Nephron progenitor cell (in vitro differentiated cells): ENCODE measurements at regions not wholly inside any gene's neighbourhood (a gene's known extent, or its start where the extent isn't known, plus 50 kb on each side); places are given as distances from the start of the nearest gene placed in this dataset.

Source experiments
- DNase-seq: peaks from one replicate; pipeline ENCODE4 v3.0.0; 2021
- H3K27ac Mint-ChIP-seq: 2 replicates; pipeline ENCODE4 v1.8.0; 2021; ENCODE audit warnings: mild to moderate bottlenecking, moderate library complexity, mixed read lengths
- H3K27me3 Mint-ChIP-seq: 2 replicates; pipeline ENCODE4 v1.8.0; 2021; ENCODE audit warnings: mild to moderate bottlenecking, low read depth, mixed read lengths; ENCODE audit not compliant: poor library complexity
- H3K36me3 Mint-ChIP-seq: 2 replicates; pipeline ENCODE4 v1.8.0; 2021; ENCODE audit warnings: low read depth, mixed read lengths
- H3K4me1 Mint-ChIP-seq: 2 replicates; pipeline ENCODE4 v1.8.0; 2021; ENCODE audit warnings: mixed read lengths
- H3K4me3 Mint-ChIP-seq: 2 replicates; pipeline ENCODE4 v1.8.0; 2021; ENCODE audit warnings: mild to moderate bottlenecking, moderate library complexity, mixed read lengths
- H3K9me3 Mint-ChIP-seq: 2 replicates; pipeline ENCODE4 v1.8.0; 2021; ENCODE audit warnings: mild to moderate bottlenecking, moderate library complexity, mixed read lengths
- TF ChIP-seq, protein P1 (sequence below): fragments of 200-600 bp; sonication (generic); IDR thresholded peaks from 2 replicates; pipeline ENCODE4 v1.5.0; 2021; ENCODE audit warnings: antibody characterized with exemption

GRCh38 chr11:119916568-119916967 lies 187.6 kb upstream of the NECTIN1 start:
- H3K4me3 Mint-ChIP-seq, result no peak overlapping the region
- DNase-seq, result no peak
- peaks cover 4% of the 10 kb centered on the region for H3K27me3 Mint-ChIP-seq
- H3K36me3 Mint-ChIP-seq, result no peaks in the 10 kb centered on the region
- TF ChIP-seq, protein P1, sequence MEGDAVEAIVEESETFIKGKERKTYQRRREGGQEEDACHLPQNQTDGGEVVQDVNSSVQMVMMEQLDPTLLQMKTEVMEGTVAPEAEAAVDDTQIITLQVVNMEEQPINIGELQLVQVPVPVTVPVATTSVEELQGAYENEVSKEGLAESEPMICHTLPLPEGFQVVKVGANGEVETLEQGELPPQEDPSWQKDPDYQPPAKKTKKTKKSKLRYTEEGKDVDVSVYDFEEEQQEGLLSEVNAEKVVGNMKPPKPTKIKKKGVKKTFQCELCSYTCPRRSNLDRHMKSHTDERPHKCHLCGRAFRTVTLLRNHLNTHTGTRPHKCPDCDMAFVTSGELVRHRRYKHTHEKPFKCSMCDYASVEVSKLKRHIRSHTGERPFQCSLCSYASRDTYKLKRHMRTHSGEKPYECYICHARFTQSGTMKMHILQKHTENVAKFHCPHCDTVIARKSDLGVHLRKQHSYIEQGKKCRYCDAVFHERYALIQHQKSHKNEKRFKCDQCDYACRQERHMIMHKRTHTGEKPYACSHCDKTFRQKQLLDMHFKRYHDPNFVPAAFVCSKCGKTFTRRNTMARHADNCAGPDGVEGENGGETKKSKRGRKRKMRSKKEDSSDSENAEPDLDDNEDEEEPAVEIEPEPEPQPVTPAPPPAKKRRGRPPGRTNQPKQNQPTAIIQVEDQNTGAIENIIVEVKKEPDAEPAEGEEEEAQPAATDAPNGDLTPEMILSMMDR, result no peak
- H3K4me1 Mint-ChIP-seq, result peaks cover 3% of the 10 kb centered on the region
- H3K9me3 Mint-ChIP-seq, result peaks cover 14% of the 10 kb centered on the region
- H3K27ac Mint-ChIP-seq, result no peak overlapping the region

DNA sequence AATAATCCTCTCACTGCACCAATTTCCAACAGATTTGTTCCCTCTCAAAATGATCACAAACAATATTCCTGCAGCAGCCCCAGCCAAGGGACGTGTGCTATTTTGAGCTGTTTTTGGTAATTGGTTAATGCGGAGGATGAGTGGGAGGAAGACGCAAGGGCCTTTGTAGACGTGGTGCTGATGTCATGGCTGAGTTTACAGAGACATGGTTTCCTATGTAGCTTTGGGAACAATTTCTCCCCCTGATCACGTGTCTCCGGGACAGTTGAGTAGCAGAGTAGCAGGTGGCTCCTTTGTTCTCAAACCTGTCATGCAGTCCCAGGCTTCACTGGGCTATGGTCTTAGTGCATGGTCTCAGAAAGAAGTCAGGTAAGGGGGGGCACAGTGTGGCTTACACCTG lies 183.2 kb upstream of the NECTIN1 start:
- TF ChIP-seq, protein P1, result no peak
- peaks cover 12% of the 10 kb centered on the region for H3K27me3 Mint-ChIP-seq
- H3K27ac Mint-ChIP-seq, result no peak overlapping the region
- peaks cover 26% of the 10 kb centered on the region for H3K4me1 Mint-ChIP-seq
- H3K4me3 Mint-ChIP-seq, result no peak overlapping the region
- DNase-seq, result no peak
- peaks cover 14% of the 10 kb centered on the region for H3K9me3 Mint-ChIP-seq
- H3K36me3 Mint-ChIP-seq, result no peaks in the 10 kb centered on the region

DNA sequence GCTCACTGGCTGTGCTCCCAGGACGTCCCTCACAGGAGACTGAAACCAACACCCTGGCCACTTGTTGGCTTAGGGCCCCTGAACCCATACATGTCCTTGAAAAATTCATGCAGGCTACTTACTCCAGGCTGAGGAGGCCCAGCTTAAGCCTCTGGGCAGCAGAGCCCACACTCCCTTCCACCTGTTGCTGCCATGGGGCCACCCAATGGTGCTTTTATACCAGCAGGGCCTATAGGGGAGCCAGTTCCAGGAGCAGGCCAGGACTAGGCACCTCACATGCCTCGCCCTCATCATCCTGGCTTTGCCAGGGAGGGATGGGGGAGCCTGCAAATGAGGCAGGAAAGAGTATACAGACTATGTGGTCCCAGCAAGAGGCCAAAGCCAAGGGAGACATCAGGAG lies 181.7 kb upstream of the NECTIN1 start:
- Mint-ChIP-seq H3K36me3 (no peaks in the 10 kb centered on the region), H3K4me1 (peaks cover 36% of the 10 kb centered on the region), H3K27me3 (peaks cover 12% of the 10 kb centered on the region), H3K9me3 (peaks cover 10% of the 10 kb centered on the region), H3K4me3 (no peak overlapping the region), H3K27ac (no peak overlapping the region)
- TF ChIP-seq, protein P1, result no peak
- DNase-seq, result no peak

DNA sequence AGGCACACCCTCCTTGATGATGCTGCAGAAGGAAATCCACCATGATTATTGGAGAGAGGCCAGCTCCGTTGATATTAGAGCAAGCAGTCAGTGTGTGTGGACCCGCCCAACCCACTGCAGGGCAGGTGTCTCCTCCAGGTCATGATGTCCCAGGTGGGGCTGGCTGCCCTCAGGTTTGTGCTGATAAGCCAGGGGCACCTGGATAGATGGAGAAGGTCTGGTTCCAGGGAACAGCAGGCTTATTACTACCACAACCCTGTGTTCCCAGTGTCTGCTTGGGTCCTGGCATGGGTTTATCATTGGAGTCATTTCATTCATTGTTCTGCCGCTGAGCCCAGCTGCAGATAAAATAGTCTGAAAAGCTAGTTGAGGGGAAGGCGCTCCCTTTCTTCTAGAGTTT lies 181.1 kb upstream of the NECTIN1 start:
- Mint-ChIP-seq H3K36me3 (no peaks in the 10 kb centered on the region), H3K9me3 (peaks cover 7% of the 10 kb centered on the region), H3K4me1 (peaks cover 42% of the 10 kb centered on the region), H3K27ac (no peak overlapping the region), H3K27me3 (peaks cover 12% of the 10 kb centered on the region), H3K4me3 (no peak overlapping the region)
- TF ChIP-seq, protein P1, result no peak
- DNase-seq, result no peak

DNA sequence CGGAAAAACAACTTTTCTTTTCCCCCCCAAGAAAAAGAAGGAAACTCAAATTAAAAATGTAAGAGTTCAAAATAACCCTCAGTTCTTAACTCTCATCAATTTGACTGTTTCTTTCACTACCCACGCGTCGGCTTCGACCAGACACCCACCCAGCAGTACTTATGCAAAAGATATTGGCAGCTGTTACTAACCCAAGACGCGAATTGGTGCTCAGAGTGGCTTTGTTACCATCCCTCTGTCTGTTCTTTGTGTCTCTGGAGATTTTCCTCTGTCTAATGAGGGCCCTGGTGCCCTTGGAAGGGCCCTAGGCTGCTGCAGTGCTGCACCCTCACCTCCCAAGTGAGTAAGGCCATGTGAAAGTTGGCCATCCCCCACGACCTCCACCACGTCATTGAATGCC lies 180.5 kb upstream of the NECTIN1 start:
- Mint-ChIP-seq H3K4me1 (peaks cover 47% of the 10 kb centered on the region), H3K27ac (no peak overlapping the region), H3K9me3 (peaks cover 1% of the 10 kb centered on the region), H3K27me3 (peaks cover 9% of the 10 kb centered on the region), H3K4me3 (no peak overlapping the region), H3K36me3 (no peaks in the 10 kb centered on the region)
- no peak for DNase-seq
- TF ChIP-seq, protein P1, result no peak

- no peak overlapping the region for H3K4me3 Mint-ChIP-seq
- no peak for DNase-seq
- TF ChIP-seq, protein P1, result no peak
- peaks cover 50% of the 10 kb centered on the region for H3K4me1 Mint-ChIP-seq
- no peaks in the 10 kb centered on the region for H3K36me3 Mint-ChIP-seq
- no peak overlapping the region for H3K27ac Mint-ChIP-seq
- H3K27me3 Mint-ChIP-seq, result peaks cover 8% of the 10 kb centered on the region
- H3K9me3 Mint-ChIP-seq, result no peaks in the 10 kb centered on the region
Measured at GRCh38 chr11:119909077-119909476, 180.1 kb upstream of the NECTIN1 start.
